HepG2 (cell line): ENCODE measurements at regions not wholly inside any gene's neighbourhood (a gene's known extent, or its start where the extent isn't known, plus 50 kb on each side); places are given as distances from the start of the nearest gene placed in this dataset.
"Not testable (repeated sequence)": the region's sequence is repeated elsewhere in the genome, so short reads cannot be mapped to it uniquely, and the experiment has no call there.

ENCODE experiments used
- ATF7 ChIP-seq, 2 experiments: fragments of 450-650 bp in 1 of 2; sonication (generic) in 1 of 2; formaldehyde crosslinking in 1 of 2; IDR thresholded peaks; 2 replicates each; pipeline versions ENCODE4 v1.4.0 to v1.6.1; 2016 to 2020; ENCODE audit warnings: antibody characterized with exemption in 1 of 2, mild to moderate bottlenecking in 1 of 2, missing genetic modification reagents in 1 of 2
- ELF1 ChIP-seq: sonication (generic); formaldehyde crosslinking; IDR thresholded peaks from 2 replicates; pipeline ENCODE4 v1.4.0; 2020; ENCODE audit warnings: missing genetic modification reagents
- FOXK2 ChIP-seq: fragments of 450-650 bp; IDR thresholded peaks from 2 replicates; pipeline ENCODE4 v1.6.1; 2016
- FOXO1 ChIP-seq: sonication (generic); formaldehyde crosslinking; IDR thresholded peaks from 2 replicates; pipeline ENCODE4 v1.4.0; 2020; ENCODE audit warnings: missing genetic modification reagents
- GFI1 ChIP-seq: sonication (generic); formaldehyde crosslinking; IDR thresholded peaks from 2 replicates; pipeline ENCODE4 v1.5.0; 2020; ENCODE audit warnings: missing genetic modification reagents, mild to moderate bottlenecking, borderline replicate concordance
- HNF4G ChIP-seq, 2 experiments: sonication (generic) in 1 of 2; formaldehyde crosslinking in 1 of 2; IDR thresholded peaks; 2 replicates each; pipeline versions ENCODE4 v1.4.0 to v1.6.1; 2011 to 2020; ENCODE audit warnings: borderline replicate concordance in 2 of 2, low read depth in 2 of 2, mild to moderate bottlenecking in 2 of 2, low read length in 1 of 2, missing genetic modification reagents in 1 of 2, moderate library complexity in 1 of 2
- NR2F2 ChIP-seq: IDR thresholded peaks from 2 replicates; pipeline ENCODE4 v1.6.1; 2012; ENCODE audit warnings: low read depth, inconsistent platforms, borderline replicate concordance
- SOX6 ChIP-seq, 2 experiments: fragments of 450-650 bp in 1 of 2; sonication (generic) in 1 of 2; formaldehyde crosslinking in 1 of 2; IDR thresholded peaks; 2 replicates each; pipeline versions ENCODE4 v1.4.0 to v1.6.1; 2017 to 2020; ENCODE audit warnings: antibody characterized with exemption in 1 of 2, mild to moderate bottlenecking in 1 of 2, missing genetic modification reagents in 1 of 2
- ZNF556 ChIP-seq: sonication (generic); formaldehyde crosslinking; IDR thresholded peaks from 2 replicates; pipeline ENCODE4 v1.4.0; 2020; ENCODE audit warnings: mild to moderate bottlenecking, missing genetic modification reagents, borderline replicate concordance
- ZNF766 ChIP-seq: sonication (generic); formaldehyde crosslinking; IDR thresholded peaks from 2 replicates; pipeline ENCODE4 v1.5.0; 2020; ENCODE audit warnings: missing genetic modification reagents, borderline replicate concordance
- ZNF772 ChIP-seq: sonication (generic); formaldehyde crosslinking; IDR thresholded peaks from 2 replicates; pipeline ENCODE4 v1.5.0; 2020; ENCODE audit warnings: mild to moderate bottlenecking, missing genetic modification reagents
- ZNF792 ChIP-seq: IDR thresholded peaks from 2 replicates; pipeline ENCODE4 v1.6.1; 2016
- TF ChIP-seq, protein P1 (sequence below): sonication (generic); formaldehyde crosslinking; IDR thresholded peaks from 2 replicates; pipeline ENCODE4 v1.4.0; 2020; ENCODE audit warnings: missing genetic modification reagents
- TF ChIP-seq, protein P2 (sequence below): sonication (generic); formaldehyde crosslinking; IDR thresholded peaks from 2 replicates; pipeline ENCODE4 v1.5.1; 2020; ENCODE audit warnings: mild to moderate bottlenecking, moderate library complexity, missing genetic modification reagents
- TF ChIP-seq, protein P3 (sequence below): sonication (generic); formaldehyde crosslinking; IDR thresholded peaks from 2 replicates; pipeline ENCODE4 v1.5.0; 2020; ENCODE audit warnings: mild to moderate bottlenecking, missing genetic modification reagents
- TF ChIP-seq, protein P4 (sequence below): sonication (generic); formaldehyde crosslinking; IDR thresholded peaks from 2 replicates; pipeline ENCODE4 v1.5.1; 2020; ENCODE audit warnings: mild to moderate bottlenecking, missing genetic modification reagents, moderate library complexity
- TF ChIP-seq, protein P5 (sequence below): IDR thresholded peaks from 2 replicates; pipeline ENCODE4 v1.6.1; 2016
- TF ChIP-seq, protein P6 (sequence below): IDR thresholded peaks from 2 replicates; pipeline ENCODE4 v1.6.1; 2016; ENCODE audit warnings: low read depth

DNA sequence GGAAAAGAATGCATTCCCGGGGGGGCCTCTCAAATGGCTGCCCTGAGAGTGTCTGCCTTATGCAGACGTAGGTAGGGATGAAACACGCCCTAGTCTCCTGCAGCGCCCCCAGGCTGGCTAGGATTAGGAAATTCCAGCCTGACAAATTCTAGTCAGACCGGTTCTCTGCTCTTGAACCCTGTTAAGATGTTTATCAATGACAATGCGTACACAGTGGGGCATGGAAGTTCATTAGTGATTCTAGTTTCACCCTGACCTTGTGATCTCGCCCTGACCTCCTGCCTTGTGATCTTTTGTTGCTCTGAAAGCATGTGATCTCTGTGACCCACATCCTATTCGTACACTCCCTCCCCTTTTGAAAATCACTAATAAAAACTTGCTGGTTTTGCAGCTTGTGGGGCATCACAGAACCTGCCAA, 88.7 kb downstream of the MAP3K8 start (continued):
- not testable (repeated sequence) for TF ChIP-seq SOX6 (IDR thresholded peaks at IDR 0.05); ATF7 (CRISPR knock-in tag; IDR thresholded peaks at IDR 0.05)
- peak; percentile 99 for TF ChIP-seq SOX6 (CRISPR knock-in tag; IDR thresholded peaks at IDR 0.05)
- peak; percentile 55 for TF ChIP-seq ELF1 (CRISPR knock-in tag)
- TF ChIP-seq, protein P1, sequence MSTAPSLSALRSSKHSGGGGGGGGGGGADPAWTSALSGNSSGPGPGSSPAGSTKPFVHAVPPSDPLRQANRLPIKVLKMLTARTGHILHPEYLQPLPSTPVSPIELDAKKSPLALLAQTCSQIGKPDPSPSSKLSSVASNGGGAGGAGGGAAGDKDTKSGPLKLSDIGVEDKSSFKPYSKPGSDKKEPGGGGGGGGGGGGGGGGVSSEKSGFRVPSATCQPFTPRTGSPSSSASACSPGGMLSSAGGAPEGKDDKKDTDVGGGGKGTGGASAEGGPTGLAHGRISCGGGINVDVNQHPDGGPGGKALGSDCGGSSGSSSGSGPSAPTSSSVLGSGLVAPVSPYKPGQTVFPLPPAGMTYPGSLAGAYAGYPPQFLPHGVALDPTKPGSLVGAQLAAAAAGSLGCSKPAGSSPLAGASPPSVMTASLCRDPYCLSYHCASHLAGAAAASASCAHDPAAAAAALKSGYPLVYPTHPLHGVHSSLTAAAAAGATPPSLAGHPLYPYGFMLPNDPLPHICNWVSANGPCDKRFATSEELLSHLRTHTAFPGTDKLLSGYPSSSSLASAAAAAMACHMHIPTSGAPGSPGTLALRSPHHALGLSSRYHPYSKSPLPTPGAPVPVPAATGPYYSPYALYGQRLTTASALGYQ (CRISPR knock-in tag): peak; percentile 65; the same call in 1 of the 2 replicates
- 0 out of 2 replicates have a peak, but pooled peaks have one; percentile 26 for TF ChIP-seq ZNF766 (CRISPR knock-in tag)
- peak; percentile 48; the same call in 1 of the 2 replicates for TF ChIP-seq HNF4G (IDR thresholded peaks at IDR 0.05; ENCODE audit: borderline replicate concordance, low read depth, low read length)
- TF ChIP-seq HNF4G (CRISPR knock-in tag; IDR thresholded peaks at IDR 0.05; ENCODE audit: borderline replicate concordance, low read depth): peak; percentile 79; the same call in 1 of the 2 replicates
- peak; percentile 65 for TF ChIP-seq ZNF556
- peak; percentile 95 for TF ChIP-seq FOXK2
- TF ChIP-seq FOXO1 (CRISPR knock-in tag): peak; percentile 96
- TF ChIP-seq, protein P2, sequence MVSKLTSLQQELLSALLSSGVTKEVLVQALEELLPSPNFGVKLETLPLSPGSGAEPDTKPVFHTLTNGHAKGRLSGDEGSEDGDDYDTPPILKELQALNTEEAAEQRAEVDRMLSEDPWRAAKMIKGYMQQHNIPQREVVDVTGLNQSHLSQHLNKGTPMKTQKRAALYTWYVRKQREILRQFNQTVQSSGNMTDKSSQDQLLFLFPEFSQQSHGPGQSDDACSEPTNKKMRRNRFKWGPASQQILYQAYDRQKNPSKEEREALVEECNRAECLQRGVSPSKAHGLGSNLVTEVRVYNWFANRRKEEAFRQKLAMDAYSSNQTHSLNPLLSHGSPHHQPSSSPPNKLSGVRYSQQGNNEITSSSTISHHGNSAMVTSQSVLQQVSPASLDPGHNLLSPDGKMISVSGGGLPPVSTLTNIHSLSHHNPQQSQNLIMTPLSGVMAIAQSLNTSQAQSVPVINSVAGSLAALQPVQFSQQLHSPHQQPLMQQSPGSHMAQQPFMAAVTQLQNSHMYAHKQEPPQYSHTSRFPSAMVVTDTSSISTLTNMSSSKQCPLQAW (CRISPR knock-in tag): peak; percentile 91
- TF ChIP-seq GFI1 (CRISPR knock-in tag): peak; percentile 86
- peak; percentile 17; the same call in 1 of the 2 replicates for TF ChIP-seq ATF7 (IDR thresholded peaks at IDR 0.05)
- peak; percentile 62; the same call in 1 of the 2 replicates for TF ChIP-seq ZNF792
- peak; percentile 54; the same call in 1 of the 2 replicates for TF ChIP-seq ZNF772 (CRISPR knock-in tag)
- peak; percentile 93 for TF ChIP-seq NR2F2
- TF ChIP-seq, protein P3, sequence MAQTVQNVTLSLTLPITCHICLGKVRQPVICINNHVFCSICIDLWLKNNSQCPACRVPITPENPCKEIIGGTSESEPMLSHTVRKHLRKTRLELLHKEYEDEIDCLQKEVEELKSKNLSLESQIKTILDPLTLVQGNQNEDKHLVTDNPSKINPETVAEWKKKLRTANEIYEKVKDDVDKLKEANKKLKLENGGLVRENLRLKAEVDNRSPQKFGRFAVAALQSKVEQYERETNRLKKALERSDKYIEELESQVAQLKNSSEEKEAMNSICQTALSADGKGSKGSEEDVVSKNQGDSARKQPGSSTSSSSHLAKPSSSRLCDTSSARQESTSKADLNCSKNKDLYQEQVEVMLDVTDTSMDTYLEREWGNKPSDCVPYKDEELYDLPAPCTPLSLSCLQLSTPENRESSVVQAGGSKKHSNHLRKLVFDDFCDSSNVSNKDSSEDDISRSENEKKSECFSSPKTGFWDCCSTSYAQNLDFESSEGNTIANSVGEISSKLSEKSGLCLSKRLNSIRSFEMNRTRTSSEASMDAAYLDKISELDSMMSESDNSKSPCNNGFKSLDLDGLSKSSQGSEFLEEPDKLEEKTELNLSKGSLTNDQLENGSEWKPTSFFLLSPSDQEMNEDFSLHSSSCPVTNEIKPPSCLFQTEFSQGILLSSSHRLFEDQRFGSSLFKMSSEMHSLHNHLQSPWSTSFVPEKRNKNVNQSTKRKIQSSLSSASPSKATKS (CRISPR knock-in tag): 0 out of 2 replicates have a peak, but pooled peaks have one; percentile 76
- TF ChIP-seq, protein P4, sequence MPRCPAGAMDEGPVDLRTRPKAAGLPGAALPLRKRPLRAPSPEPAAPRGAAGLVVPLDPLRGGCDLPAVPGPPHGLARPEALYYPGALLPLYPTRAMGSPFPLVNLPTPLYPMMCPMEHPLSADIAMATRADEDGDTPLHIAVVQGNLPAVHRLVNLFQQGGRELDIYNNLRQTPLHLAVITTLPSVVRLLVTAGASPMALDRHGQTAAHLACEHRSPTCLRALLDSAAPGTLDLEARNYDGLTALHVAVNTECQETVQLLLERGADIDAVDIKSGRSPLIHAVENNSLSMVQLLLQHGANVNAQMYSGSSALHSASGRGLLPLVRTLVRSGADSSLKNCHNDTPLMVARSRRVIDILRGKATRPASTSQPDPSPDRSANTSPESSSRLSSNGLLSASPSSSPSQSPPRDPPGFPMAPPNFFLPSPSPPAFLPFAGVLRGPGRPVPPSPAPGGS (CRISPR knock-in tag): peak; percentile 76
- TF ChIP-seq, protein P5, sequence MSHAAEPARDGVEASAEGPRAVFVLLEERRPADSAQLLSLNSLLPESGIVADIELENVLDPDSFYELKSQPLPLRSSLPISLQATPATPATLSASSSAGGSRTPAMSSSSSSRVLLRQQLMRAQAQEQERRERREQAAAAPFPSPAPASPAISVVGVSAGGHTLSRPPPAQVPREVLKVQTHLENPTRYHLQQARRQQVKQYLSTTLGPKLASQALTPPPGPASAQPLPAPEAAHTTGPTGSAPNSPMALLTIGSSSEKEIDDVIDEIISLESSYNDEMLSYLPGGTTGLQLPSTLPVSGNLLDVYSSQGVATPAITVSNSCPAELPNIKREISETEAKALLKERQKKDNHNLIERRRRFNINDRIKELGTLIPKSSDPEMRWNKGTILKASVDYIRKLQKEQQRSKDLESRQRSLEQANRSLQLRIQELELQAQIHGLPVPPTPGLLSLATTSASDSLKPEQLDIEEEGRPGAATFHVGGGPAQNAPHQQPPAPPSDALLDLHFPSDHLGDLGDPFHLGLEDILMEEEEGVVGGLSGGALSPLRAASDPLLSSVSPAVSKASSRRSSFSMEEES (CRISPR knock-in tag): peak; percentile 99
- TF ChIP-seq, protein P6, sequence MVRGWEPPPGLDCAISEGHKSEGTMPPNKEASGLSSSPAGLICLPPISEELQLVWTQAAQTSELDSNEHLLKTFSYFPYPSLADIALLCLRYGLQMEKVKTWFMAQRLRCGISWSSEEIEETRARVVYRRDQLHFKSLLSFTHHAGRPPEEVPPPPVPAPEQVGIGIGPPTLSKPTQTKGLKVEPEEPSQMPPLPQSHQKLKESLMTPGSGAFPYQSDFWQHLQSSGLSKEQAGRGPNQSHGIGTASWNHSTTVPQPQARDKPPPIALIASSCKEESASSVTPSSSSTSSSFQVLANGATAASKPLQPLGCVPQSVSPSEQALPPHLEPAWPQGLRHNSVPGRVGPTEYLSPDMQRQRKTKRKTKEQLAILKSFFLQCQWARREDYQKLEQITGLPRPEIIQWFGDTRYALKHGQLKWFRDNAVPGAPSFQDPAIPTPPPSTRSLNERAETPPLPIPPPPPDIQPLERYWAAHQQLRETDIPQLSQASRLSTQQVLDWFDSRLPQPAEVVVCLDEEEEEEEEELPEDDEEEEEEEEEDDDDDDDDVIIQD (CRISPR knock-in tag): peak; percentile 85; the same call in 1 of the 2 replicates
